Muscle of arm (tissue), 1 donor: ENCODE measurements at regions not wholly inside any gene's neighbourhood (a gene's known extent, or its start where the extent isn't known, plus 50 kb on each side); places are given as distances from the start of the nearest gene placed in this dataset.
A peak's percentile ranks its signal among the peaks of the same experiment; 100 is the strongest.

Experiments used
- DNase-seq: peaks from one replicate; pipeline ENCODE4 v3.0.0-alpha.2; 2013

- DNase-seq, result no peak
These were observed 288.8 kb upstream of the SOX11 start for GRCh38 chr2:5403392-5403791.

DNA sequence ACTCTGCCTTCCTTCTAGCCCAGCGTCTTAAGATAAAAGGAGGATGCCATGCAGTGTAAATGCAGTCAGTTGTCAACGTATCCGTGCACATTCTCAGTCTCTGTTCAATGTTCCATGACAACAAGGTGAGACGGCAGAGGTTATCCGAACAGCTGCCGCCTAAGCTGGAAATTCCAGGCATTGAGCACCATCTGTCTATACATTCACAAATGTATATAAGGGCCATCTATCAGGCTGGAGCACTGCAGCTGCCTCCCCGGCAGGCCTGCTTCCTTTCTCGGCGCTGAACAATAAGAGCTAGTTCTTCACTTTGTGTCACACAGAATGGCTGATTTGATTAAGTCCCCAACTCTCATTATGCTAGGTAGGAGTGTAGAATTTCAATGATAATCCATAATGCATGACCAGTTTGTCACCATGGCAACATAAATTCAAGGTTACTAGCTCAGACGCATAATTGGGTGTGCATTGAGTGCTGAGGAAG is 282.2 kb upstream of the SOX11 start:
- no peak for DNase-seq

- DNase-seq, result no peak
These were observed 281.0 kb upstream of the SOX11 start for GRCh38 chr2:5410991-5411700.

DNA sequence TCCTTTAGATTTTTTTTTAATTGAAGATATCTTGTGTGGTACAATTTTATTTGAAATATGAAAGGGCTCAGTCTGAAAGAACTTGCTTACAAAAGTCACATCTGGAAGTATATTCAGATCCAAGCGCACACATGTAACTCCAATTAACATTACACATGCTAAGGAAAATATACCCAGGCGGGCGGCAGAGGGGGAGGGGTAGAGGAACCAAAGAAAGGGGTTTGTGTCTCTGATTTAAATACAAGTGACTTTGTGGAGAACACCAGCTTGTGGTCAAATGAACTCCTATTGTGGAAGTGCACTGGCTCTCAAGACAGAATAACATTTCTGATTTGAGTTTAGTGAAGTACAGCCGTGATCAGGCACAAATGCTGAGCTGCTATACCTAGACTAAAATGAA is 280.2 kb upstream of the SOX11 start:
- DNase-seq, result peak; percentile 15

- DNase-seq, result no peak
These were observed 258.3 kb upstream of the SOX11 start for GRCh38 chr2:5433855-5434254.

GRCh38 chr2:5437375-5437774 is 254.8 kb upstream of the SOX11 start:
- no peak for DNase-seq

DNA sequence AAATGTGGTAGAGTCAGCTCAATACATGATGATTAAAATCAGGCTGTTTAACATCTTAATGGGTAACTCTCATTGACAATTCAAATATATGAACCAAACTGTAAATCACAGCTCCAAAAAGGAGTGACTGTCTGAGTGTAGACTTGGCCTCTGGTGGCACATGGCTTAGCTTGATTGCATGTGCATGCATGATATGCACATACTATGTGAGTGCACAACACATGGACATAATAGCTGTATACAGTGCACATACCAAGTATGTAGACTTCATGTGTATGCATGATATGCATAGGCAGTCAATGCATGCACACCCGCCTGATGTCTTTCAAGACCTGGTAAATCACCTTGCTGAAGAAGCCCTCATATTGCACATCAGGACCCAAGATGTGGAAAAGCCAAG is 252.0 kb upstream of the SOX11 start:
- DNase-seq, result no peak

- DNase-seq, result no peak
These were observed 249.4 kb upstream of the SOX11 start for GRCh38 chr2:5442736-5443135.

GRCh38 chr2:5444168-5444567 is 248.0 kb upstream of the SOX11 start:
- DNase-seq, result no peak

GRCh38 chr2:5444854-5445253 is 247.3 kb upstream of the SOX11 start:
- DNase-seq, result no peak

- DNase-seq, result no peak
These were observed 242.3 kb upstream of the SOX11 start for GRCh38 chr2:5449867-5450266.

GRCh38 chr2:5453220-5454050 is 238.7 kb upstream of the SOX11 start:
- DNase-seq, result no peak

DNA sequence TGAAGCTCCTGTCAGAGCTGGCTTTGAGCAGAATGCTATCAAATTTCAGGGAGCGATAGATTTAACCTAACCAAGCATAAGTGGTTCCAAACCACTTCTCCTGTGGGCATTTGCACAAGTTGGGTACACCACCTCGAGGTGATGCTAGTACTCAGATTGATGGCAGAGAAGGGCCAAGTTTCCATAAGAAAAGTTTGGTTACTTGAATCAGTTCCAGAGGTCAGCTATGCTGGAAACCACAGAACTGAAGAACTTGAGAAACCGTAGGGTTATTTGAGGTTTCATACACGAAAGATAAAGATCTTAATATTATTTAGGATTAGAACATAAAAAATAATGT is 238.2 kb upstream of the SOX11 start:
- DNase-seq, result no peak

- DNase-seq, result no peak
These were observed 233.1 kb upstream of the SOX11 start for GRCh38 chr2:5459041-5459440.

DNA sequence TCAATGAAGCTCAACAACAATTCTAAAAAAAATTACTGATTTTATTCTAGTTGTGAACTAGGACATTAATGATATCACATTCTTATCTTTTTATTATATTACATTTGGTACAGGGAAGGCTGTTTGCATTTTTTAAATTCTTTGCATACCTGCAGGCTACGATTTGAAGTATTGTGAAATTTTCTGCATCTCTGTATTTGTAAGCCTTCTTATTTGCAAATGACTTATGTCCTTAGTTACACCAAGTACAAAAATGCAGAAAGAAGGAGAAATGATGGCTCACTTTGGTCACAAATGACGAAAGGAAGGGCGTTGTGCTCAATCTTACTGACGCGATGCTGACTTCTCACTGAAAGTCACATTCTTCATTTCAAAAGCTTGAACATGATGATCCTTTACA is 227.5 kb upstream of the SOX11 start:
- no peak for DNase-seq

GRCh38 chr2:5465859-5466258 is 226.3 kb upstream of the SOX11 start:
- no peak for DNase-seq

- DNase-seq, result no peak
These were observed 224.8 kb upstream of the SOX11 start for GRCh38 chr2:5467178-5467905.

DNA sequence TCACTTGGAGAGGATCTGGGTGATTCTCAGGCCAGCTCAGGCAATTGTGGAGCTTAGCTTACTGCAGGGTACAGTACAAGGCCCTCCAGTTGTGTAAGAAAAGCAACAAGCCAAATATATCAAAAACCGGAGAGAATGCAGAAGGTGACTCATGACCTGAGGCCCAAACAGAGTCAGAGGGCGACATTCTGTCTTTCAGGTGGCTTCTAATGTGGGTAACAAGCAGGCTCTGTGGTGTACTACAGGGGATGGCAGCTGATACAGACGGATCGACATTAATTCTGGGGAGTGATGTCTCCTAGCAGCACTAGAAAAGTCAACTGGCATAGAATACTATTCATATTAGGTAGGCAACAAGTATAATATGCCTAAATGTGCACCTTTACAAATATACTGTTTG is 219.5 kb upstream of the SOX11 start:
- DNase-seq, result no peak

DNA sequence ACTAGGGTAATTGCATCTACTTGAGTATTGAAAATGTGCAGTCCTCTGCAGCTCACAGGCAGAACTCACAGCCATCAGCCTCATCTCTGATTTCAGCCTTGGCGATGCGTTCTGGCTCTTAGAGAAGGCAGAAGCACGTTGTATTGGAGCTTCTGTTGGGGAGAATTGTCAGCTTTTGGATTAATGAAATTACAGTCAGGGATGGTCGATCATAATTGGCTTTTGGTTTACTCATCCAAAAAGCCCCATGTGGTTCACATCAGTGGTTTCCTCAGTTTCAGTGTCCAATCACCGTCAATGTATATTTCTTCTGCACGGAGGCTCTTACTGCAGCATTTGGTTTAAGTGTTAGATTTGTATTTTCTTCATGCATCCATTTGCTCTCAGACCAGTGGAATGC is 218.5 kb upstream of the SOX11 start:
- DNase-seq, result peak; percentile 58

DNA sequence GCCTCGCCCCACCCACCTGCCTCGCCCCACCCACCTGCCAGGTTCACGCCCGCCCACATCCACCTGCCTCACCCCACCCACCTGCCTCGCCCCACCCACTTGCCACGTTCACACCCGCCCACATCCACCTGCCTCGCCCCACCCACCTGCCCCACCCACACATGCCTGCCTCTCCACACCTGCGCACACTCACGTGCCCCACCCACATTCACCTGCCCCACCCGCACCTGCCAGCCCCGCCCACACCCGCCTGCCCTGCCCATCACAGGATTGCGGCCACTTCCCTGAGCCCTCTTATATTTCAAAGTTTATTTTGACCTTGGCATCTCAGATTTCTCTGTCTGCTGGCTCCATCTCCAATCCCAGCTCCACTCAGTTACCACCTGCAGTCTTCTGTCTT is 217.5 kb upstream of the SOX11 start:
- DNase-seq, result no peak

- no peak for DNase-seq
These were observed 212.8 kb upstream of the SOX11 start for GRCh38 chr2:5479265-5479928.

- DNase-seq, result peak; percentile 48
These were observed 209.3 kb upstream of the SOX11 start for GRCh38 chr2:5482929-5483331.
